Testis (tissue), 2 donors: ENCODE measurements at regions not wholly inside any gene's neighbourhood (a gene's known extent, or its start where the extent isn't known, plus 50 kb on each side); places are given as distances from the start of the nearest gene placed in this dataset.
"Not testable (repeated sequence)": the region's sequence is repeated elsewhere in the genome, so short reads cannot be mapped to it uniquely, and the experiment has no call there.

Experiments
- DNase-seq: peaks from one replicate; pipeline ENCODE4 v3.0.0-alpha.2; 2019
- H3K27ac ChIP-seq, 2 donors: fragments of 200-600 bp; sonication (generic); one replicate each; pipeline ENCODE4 v1.5.1; 2019
- H3K27me3 ChIP-seq: fragments of 200-600 bp; sonication (generic); one replicate; pipeline ENCODE4 v1.5.1; 2019
- H3K36me3 ChIP-seq: fragments of 200-600 bp; sonication (generic); one replicate; pipeline ENCODE4 v1.5.1; 2017; ENCODE audit warnings: low read depth; ENCODE audit errors: missing control alignments
- H3K4me1 ChIP-seq: fragments of 200-600 bp; sonication (generic); one replicate; pipeline ENCODE4 v1.5.1; 2019
- H3K4me3 ChIP-seq, 2 donors: fragments of 200-600 bp; sonication (generic); one replicate each; pipeline ENCODE4 v1.5.1; 2017 to 2019
- H3K9me3 ChIP-seq: fragments of 200-600 bp; sonication (generic); one replicate; pipeline ENCODE4 v1.5.1; 2017
- POLR2A ChIP-seq: fragments of 450-650 bp; IDR thresholded peaks from one replicate; pipeline ENCODE4 v1.6.1; 2017; ENCODE audit warnings: antibody characterized with exemption, mild to moderate bottlenecking, moderate library complexity
- WGBS, 2 donors: methylation state at CpG; one replicate each; pipeline ENCODE4 v1.1.5; 2018; 5-methylcytosine and 5-hydroxymethylcytosine counted together
- intact Hi-C: fragments of 100-400 bp; cut with DNase I; formaldehyde crosslinking; loops from one replicate; pipeline ENCODE4 v1.15.1; 2023; ENCODE audit warnings: low total_unique reads
- TF ChIP-seq, protein P1 (sequence below), 3 experiments: fragments of 450-650 bp in 2 of 3; fragments of 200-600 bp in 1 of 3; sonication (generic) in 1 of 3; IDR thresholded peaks; one replicate each; pipeline ENCODE4 v1.5.1; 2016 to 2019; ENCODE audit warnings: antibody characterized with exemption in 3 of 3, mild to moderate bottlenecking in 2 of 3, moderate library complexity in 1 of 3

DNA sequence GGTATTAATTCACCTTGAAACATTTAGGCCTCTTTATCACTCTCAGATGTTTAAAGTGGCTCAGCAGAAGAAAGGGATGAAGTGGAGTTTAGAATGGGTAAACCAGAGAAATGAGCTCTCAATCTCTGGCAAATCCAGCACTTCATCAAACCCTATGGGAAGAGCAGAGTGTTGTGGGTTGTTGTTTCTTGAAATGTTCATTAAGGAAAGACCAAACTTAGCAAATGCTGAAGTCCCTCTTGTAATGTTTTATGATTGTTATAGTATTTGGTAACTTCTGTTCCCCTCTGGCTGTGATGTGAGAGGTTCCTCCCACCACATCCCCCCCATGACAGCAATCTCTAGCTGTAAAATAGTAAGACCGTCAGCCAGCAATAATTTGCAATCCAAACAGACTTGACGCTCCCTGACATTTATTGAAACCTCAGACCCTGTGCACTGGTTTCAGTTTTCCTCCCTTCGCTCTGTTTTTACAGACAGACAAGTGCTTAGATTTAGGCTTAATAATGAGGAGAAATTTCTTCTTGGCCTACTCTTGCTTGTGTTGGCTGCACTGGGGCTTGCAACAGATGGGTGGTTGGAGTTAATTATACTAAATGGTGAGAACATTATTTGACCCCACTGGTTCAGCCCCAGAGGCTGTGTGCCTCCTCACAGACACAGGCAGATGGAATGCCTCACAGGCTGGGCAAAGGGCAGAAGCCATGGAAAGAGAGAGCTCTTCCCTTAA is 609.4 kb upstream of the SOX9 start:
- Histone ChIP-seq H3K4me1 (no peaks in the 10 kb centered on the region), H3K27ac (no peak overlapping the region), H3K27me3 (no peaks in the 10 kb centered on the region), H3K36me3 (no peaks in the 10 kb centered on the region), H3K4me3 (no peak overlapping the region), H3K9me3 (no peaks in the 10 kb centered on the region)
- intact Hi-C loops: no loop called here
- no peak for DNase-seq
- 53 to 84% methylated on average over 3 of the region's 3 CpGs for WGBS, 2 donors
- TF ChIP-seq, protein P1, sequence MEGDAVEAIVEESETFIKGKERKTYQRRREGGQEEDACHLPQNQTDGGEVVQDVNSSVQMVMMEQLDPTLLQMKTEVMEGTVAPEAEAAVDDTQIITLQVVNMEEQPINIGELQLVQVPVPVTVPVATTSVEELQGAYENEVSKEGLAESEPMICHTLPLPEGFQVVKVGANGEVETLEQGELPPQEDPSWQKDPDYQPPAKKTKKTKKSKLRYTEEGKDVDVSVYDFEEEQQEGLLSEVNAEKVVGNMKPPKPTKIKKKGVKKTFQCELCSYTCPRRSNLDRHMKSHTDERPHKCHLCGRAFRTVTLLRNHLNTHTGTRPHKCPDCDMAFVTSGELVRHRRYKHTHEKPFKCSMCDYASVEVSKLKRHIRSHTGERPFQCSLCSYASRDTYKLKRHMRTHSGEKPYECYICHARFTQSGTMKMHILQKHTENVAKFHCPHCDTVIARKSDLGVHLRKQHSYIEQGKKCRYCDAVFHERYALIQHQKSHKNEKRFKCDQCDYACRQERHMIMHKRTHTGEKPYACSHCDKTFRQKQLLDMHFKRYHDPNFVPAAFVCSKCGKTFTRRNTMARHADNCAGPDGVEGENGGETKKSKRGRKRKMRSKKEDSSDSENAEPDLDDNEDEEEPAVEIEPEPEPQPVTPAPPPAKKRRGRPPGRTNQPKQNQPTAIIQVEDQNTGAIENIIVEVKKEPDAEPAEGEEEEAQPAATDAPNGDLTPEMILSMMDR (IDR thresholded peaks at IDR 0.05): no peak

DNA sequence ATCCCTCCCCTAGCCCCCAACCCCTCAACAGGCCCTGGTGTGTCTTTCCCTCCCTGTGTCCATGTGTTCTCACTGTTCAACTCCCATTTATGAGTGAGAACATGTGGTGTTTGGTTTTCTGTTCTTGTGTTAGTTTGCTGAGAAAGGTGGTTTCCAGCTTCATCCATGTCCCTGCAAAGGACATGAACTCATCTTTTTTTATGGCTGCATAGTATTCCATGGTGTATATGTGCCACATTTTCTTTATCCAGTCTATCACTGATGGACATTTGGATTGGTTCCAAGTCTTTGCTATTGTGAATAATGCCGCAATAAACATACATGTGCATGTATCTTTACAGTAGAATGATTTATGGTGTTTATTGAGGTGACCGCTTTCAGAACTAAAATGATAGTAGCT is 607.1 kb upstream of the SOX9 start:
- 90 to 97% methylated on average over 2 of the region's 2 CpGs for whole genome bisulfite sequencing, 2 donors
- DNase-seq, intact Hi-C loops, H3K9me3 ChIP-seq, H3K36me3 ChIP-seq, H3K4me3 ChIP-seq, H3K27me3 ChIP-seq, H3K27ac ChIP-seq, H3K4me1 ChIP-seq: not testable (repeated sequence)

DNA sequence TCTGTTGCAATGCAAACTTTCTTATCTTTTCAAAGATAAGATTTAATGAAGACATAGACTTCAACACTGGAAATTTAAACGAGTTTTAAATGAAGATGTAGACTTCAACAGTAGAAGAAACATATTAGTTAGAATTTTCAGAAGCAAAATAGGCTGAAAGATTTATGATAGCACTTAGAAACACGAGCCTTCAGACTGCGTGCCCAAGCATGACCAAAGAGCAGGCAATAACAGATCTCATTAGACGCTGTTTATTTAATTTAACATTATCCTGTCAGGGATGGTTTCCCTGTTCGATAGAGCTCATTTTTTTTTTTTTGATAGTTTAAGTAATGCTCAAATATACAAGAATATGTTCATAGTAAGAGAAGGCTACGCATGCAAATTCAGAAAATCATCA is 604.7 kb upstream of the SOX9 start:
- intact Hi-C loops: no loop called here
- 52 to 55% methylated on average over 6 of the region's 6 CpGs for WGBS, 2 donors
- no peak for TF ChIP-seq POLR2A
- TF ChIP-seq, protein P1 (IDR thresholded peaks at IDR 0.05): no peak
- H3K4me3 ChIP-seq: no peak overlapping the region
- H3K27ac ChIP-seq: no peak overlapping the region
- no peaks in the 10 kb centered on the region for H3K9me3 ChIP-seq
- H3K4me1 ChIP-seq: no peaks in the 10 kb centered on the region
- DNase-seq: no peak
- H3K27me3 ChIP-seq: no peaks in the 10 kb centered on the region
- H3K36me3 ChIP-seq: no peaks in the 10 kb centered on the region

DNA sequence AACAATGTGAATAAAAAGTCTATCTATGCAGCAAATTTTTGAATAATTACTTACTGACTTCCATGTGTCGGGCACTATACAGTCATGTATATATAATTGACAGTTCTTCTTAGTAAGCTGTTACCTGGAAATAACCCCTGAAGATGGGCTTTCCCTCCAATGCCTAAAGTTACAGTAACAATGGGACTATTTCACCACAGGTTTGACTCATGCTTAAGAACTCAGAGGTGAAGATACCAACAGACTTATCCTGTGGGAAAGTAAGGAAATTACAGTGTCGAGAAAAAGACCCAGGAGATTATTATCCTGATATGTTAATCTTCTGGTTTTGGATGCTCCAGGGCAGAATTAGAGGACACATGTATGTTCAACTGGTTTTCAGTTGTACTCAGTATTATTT is 601.5 kb upstream of the SOX9 start:
- H3K36me3 ChIP-seq: no peaks in the 10 kb centered on the region
- H3K4me1 ChIP-seq: no peaks in the 10 kb centered on the region
- no peaks in the 10 kb centered on the region for H3K9me3 ChIP-seq
- TF ChIP-seq POLR2A: no peak
- TF ChIP-seq, protein P1 (IDR thresholded peaks at IDR 0.05): no peak
- H3K27me3 ChIP-seq: no peaks in the 10 kb centered on the region
- DNase-seq: no peak
- no peak overlapping the region for H3K27ac ChIP-seq
- WGBS, 2 donors: 86 to 91% methylated on average over 2 of the region's 2 CpGs
- intact Hi-C loops: no loop called here
- no peak overlapping the region for H3K4me3 ChIP-seq

DNA sequence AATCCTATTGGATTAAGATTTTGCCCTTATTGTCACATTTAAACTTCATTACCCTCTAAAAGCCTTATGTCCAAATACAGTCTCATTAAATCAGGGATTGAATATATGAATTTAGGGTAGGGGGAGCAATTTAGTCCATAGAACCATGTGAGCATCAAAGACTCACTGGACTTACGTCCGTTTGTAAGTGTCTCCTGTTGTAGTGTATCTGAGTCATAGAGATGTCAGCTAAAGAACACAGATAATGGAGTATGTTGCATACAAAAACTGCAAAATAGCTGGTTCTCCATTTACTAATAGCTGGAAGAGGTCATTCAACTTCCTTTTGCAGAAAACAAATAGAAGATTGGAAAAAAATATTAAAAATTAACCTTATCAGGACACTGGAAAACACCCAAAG is 599.1 kb upstream of the SOX9 start:
- intact Hi-C loops: no loop called here
- TF ChIP-seq, protein P1 (IDR thresholded peaks at IDR 0.05): no peak
- TF ChIP-seq POLR2A: no peak
- H3K27ac ChIP-seq: no peak overlapping the region

More for the DNA sequence above, 599.1 kb upstream of the SOX9 start:
- no peaks in the 10 kb centered on the region for H3K27me3 ChIP-seq
- 76% methylated on average over 2 of the region's 2 CpGs for WGBS, 2 donors
- H3K4me3 ChIP-seq: no peak overlapping the region
- no peaks in the 10 kb centered on the region for H3K4me1 ChIP-seq
- H3K9me3 ChIP-seq: no peaks in the 10 kb centered on the region
- DNase-seq: no peak
- no peaks in the 10 kb centered on the region for H3K36me3 ChIP-seq
